SK-N-SH (cell line): ENCODE measurements at regions not wholly inside any gene's neighbourhood (a gene's known extent, or its start where the extent isn't known, plus 50 kb on each side); places are given as distances from the start of the nearest gene placed in this dataset.

ENCODE experiments used
- CTCF ChIA-PET: fragments of 300-600, 350-600 bp; formaldehyde crosslinking; extraction: SDS; loops from one replicate; lab custom pipeline; 2021; lab: Yijun Ruan, JAX
- POLR2A ChIA-PET: fragments of 350-600 bp; sonication (Branson Sonifier 250); formaldehyde crosslinking; extraction: SDS; loops from one replicate; lab custom pipeline; 2020; ENCODE audit warnings: antibody characterized with exemption, inconsistent platforms; lab: Yijun Ruan, JAX
- DNase-seq: peaks from one replicate; pipeline ENCODE4 v3.0.0; 2012
- H2AFZ ChIP-seq: fragments of 200-600 bp; sonication (generic); 2 replicates; pipeline ENCODE4 v1.8.1; 2016; ENCODE audit warnings: antibody characterized with exemption, mild to moderate bottlenecking, low read depth
- H3F3A ChIP-seq: fragments of 200-600 bp; sonication (generic); replicated peaks from 2 replicates; pipeline ENCODE3; 2016; ENCODE audit warnings: antibody characterized with exemption, mild to moderate bottlenecking; ENCODE audit not compliant: insufficient read depth
- H3K27ac ChIP-seq, 2 experiments: fragments of 200-500 bp in 1 of 2; fragments of 200-600 bp in 1 of 2; sonication (Bioruptor generic) in 1 of 2; sonication (generic), shearing (Covaris generic) in 1 of 2; 2 replicates each; pipeline versions ENCODE4 v1.5.1 to v1.6.1; 2014 to 2016; ENCODE audit warnings: low read depth in 2 of 2, inconsistent platforms in 1 of 2, low read length in 1 of 2, mild to moderate bottlenecking in 1 of 2, mixed read lengths in 1 of 2
- H3K27me3 ChIP-seq: fragments of 200-600 bp; sonication (generic), shearing (Covaris generic); 2 replicates; pipeline ENCODE4 v1.6.1; 2016; ENCODE audit warnings: mixed run types; ENCODE audit not compliant: insufficient read depth
- H3K36me3 ChIP-seq, 2 experiments: fragments of 200-500 bp in 1 of 2; fragments of 200-600 bp in 1 of 2; sonication (Bioruptor generic) in 1 of 2; sonication (generic) in 1 of 2; replicated peaks in 1 of 2; 2 replicates each; pipeline versions ENCODE3 to v1.5.1; 2014 to 2016; ENCODE audit warnings: low read length in 1 of 2, mild to moderate bottlenecking in 1 of 2; ENCODE audit not compliant: insufficient read depth in 2 of 2, control insufficient read depth in 1 of 2
- H3K4me1 ChIP-seq, 2 experiments: fragments of 200-500 bp in 1 of 2; fragments of 200-600 bp in 1 of 2; sonication (Bioruptor generic) in 1 of 2; sonication (generic), shearing (Covaris generic) in 1 of 2; 2 replicates each; pipeline versions ENCODE4 v1.5.1 to v1.6.1; 2014 to 2016; ENCODE audit warnings: low read depth in 1 of 2, low read length in 1 of 2, mixed run types in 1 of 2; ENCODE audit not compliant: insufficient read depth in 2 of 2, control insufficient read depth in 1 of 2
- H3K4me2 ChIP-seq: fragments of 200-600 bp; sonication (generic), shearing (Covaris generic); 2 replicates; pipeline ENCODE4 v1.6.1; 2017; ENCODE audit warnings: mixed run types
- H3K4me3 ChIP-seq, 2 experiments: fragments of 200-500 bp in 1 of 2; fragments of 200-600 bp in 1 of 2; sonication (Bioruptor generic) in 1 of 2; sonication (generic), shearing (Covaris generic) in 1 of 2; 2 replicates each; pipeline versions ENCODE4 v1.5.1 to v1.8.1; 2014 to 2016; ENCODE audit warnings: low read depth in 2 of 2, inconsistent platforms in 1 of 2, low read length in 1 of 2, mild to moderate bottlenecking in 1 of 2, mixed read lengths in 1 of 2, moderate library complexity in 1 of 2
- H3K79me2 ChIP-seq: fragments of 200-600 bp; sonication (generic); 2 replicates; pipeline ENCODE4 v1.8.1; 2017; ENCODE audit warnings: mild to moderate bottlenecking; ENCODE audit not compliant: insufficient read depth
- H3K9ac ChIP-seq: fragments of 200-600 bp; sonication (generic); 2 replicates; pipeline ENCODE4 v1.6.1; 2017; ENCODE audit warnings: mixed run types
- H3K9me2 ChIP-seq: fragments of 200-600 bp; sonication (generic); 2 replicates; pipeline ENCODE4 v1.6.1; 2017; ENCODE audit warnings: mixed run types
- H3K9me3 ChIP-seq: fragments of 200-600 bp; sonication (generic); 2 replicates; pipeline ENCODE4 v1.6.1; 2017; ENCODE audit warnings: mixed run types, mild to moderate bottlenecking, moderate library complexity
- H4K20me1 ChIP-seq: fragments of 200-600 bp; sonication (generic); 2 replicates; pipeline ENCODE4 v1.6.1; 2017; ENCODE audit warnings: mild to moderate bottlenecking, mixed run types; ENCODE audit not compliant: insufficient read depth
- EZH2phosphoT487 ChIP-seq: fragments of 200-600 bp; sonication (generic); IDR thresholded peaks from 2 replicates; pipeline ENCODE4 v1.6.1; 2017; ENCODE audit warnings: low read depth, mixed run types, mild to moderate bottlenecking, antibody characterized with exemption, moderate library complexity, borderline replicate concordance
- FOSL2 ChIP-seq: IDR thresholded peaks from 2 replicates; pipeline ENCODE4 v1.4.0; 2012; ENCODE audit warnings: low read depth, mild to moderate bottlenecking, moderate library complexity, borderline replicate concordance
- GABPA ChIP-seq: IDR thresholded peaks from 2 replicates; pipeline ENCODE4 v1.4.0; 2012; ENCODE audit warnings: low read depth, mild to moderate bottlenecking
- GATA2 ChIP-seq: sonication (generic); formaldehyde crosslinking; IDR thresholded peaks from 2 replicates; pipeline ENCODE4 v1.5.0; 2020; ENCODE audit warnings: mild to moderate bottlenecking, missing genetic modification reagents
- JUND ChIP-seq: IDR thresholded peaks from 2 replicates; pipeline ENCODE4 v1.4.0; 2012
- MXI1 ChIP-seq: IDR thresholded peaks from 2 replicates; pipeline ENCODE4 v1.6.1; 2012; ENCODE audit warnings: mild to moderate bottlenecking, low read depth, low read length, improper control_type of control experiment
- RAD21 ChIP-seq: IDR thresholded peaks from 2 replicates; pipeline ENCODE4 v1.6.1; 2012; ENCODE audit warnings: mild to moderate bottlenecking, low read length
- RCOR1 ChIP-seq: fragments of 150-350 bp; IDR thresholded peaks from 2 replicates; pipeline ENCODE4 v1.6.1; 2017; ENCODE audit warnings: antibody characterized with exemption, low read length
- SMC3 ChIP-seq: IDR thresholded peaks from 2 replicates; pipeline ENCODE4 v1.6.1; 2012; ENCODE audit warnings: low read depth, low read length, improper control_type of control experiment
- TAF1 ChIP-seq: IDR thresholded peaks from 2 replicates; pipeline ENCODE4 v1.6.1; 2012; ENCODE audit warnings: low read depth, mild to moderate bottlenecking, low read length, moderate library complexity, borderline replicate concordance
- TCF12 ChIP-seq: IDR thresholded peaks from 2 replicates; pipeline ENCODE4 v1.4.0; 2012
- WGBS: methylation state at CpG from one replicate; pipeline ENCODE4 v1.1.6; 2017; ENCODE audit warnings: low lambda C conversion rate; 5-methylcytosine and 5-hydroxymethylcytosine counted together
- TF ChIP-seq, protein P1 (sequence below): IDR thresholded peaks from 2 replicates; pipeline ENCODE4 v1.4.0; 2012; ENCODE audit warnings: low read depth, borderline replicate concordance
- TF ChIP-seq, protein P2 (sequence below): fragments of 200-600 bp; sonication (generic); IDR thresholded peaks from 2 replicates; pipeline ENCODE4 v1.6.1; 2017; ENCODE audit warnings: antibody characterized with exemption, mild to moderate bottlenecking, moderate library complexity

DNA sequence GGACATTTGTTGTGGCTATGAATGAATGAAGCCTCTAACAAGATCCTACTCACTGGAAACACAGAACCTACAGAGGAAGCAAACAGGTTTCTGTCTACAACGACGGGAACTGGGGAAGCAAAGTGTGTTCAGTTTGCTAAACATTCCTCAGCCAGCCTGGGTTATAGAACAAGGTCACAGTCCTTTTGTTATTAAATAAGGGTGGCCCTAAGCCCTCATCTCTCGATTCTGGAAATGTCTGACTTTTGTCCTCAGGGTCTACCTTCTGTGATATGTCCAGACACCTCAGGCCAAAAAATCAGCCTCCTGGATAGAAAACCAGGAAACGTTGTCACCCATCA, 64.6 kb upstream of the ARHGEF7 start:
- no peaks in the 10 kb centered on the region for H3K9me3 ChIP-seq
- no peak for DNase-seq
- 17% methylated on average over 4 of the region's 4 CpGs for WGBS
- no peaks in the 10 kb centered on the region for H4K20me1 ChIP-seq
- no peak overlapping the region for H3K27ac ChIP-seq
- no peaks in the 10 kb centered on the region for H3F3A ChIP-seq
- POLR2A ChIA-PET, result no interaction called here
- H3K9me2 ChIP-seq, result no peaks in the 10 kb centered on the region
- H3K4me2 ChIP-seq, result no peak overlapping the region
- H3K4me3 ChIP-seq, result no peak overlapping the region; a peak in 1 of 4 replicates
- H3K9ac ChIP-seq, result no peak overlapping the region
- no peak overlapping the region for H2AFZ ChIP-seq
- no peaks in the 10 kb centered on the region for H3K4me1 ChIP-seq
- no peaks in the 10 kb centered on the region for H3K36me3 ChIP-seq
- CTCF ChIA-PET, result no interaction called here
- no peaks in the 10 kb centered on the region for H3K79me2 ChIP-seq
- H3K27me3 ChIP-seq, result no peaks in the 10 kb centered on the region; the same call in 1 of the 2 replicates
- no peak for TF ChIP-seq EZH2phosphoT487
- TF ChIP-seq GABPA, result no peak
- no peak for TF ChIP-seq RCOR1
- TF ChIP-seq TCF12, result no peak
- no peak for TF ChIP-seq JUND

DNA sequence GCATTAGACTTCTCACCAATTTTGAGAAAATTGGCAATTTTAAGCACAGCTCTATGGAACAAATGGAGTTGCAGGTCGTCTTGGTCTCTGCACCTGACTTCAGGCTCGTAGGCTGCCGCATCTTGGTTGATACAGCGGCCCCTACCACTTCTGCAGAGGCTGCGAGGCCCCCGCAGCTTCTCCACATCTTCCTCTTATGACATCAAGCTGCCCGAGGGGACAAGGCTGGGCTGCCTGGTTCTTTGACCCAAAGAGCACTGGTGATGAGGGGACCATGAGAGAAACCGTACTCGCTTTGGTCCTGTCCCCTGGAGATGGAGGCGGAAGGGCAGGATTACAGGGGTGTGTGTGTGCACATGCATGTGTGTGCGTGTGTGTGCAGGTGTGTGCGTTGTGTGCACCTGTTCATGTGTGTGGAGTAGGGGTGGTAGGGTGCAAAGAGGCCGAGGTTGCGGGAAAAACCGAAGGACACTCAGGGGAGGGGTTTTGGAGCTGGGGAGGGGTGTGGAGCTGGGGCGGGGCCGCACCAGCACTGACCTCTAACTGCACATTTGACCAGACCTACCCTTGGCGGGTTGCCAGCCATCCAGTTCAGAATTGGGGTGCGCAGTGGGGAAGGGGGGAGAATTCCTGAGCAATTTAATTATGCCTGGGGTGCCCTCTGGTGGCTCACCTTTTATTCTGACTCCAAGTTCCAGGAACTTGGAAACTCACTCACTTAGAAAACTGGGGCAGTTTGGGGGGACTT, 65.1 kb upstream of the ARHGEF7 start:
- TF ChIP-seq TAF1, result no peak
- TF ChIP-seq TCF12, result no peak
- TF ChIP-seq, protein P1, sequence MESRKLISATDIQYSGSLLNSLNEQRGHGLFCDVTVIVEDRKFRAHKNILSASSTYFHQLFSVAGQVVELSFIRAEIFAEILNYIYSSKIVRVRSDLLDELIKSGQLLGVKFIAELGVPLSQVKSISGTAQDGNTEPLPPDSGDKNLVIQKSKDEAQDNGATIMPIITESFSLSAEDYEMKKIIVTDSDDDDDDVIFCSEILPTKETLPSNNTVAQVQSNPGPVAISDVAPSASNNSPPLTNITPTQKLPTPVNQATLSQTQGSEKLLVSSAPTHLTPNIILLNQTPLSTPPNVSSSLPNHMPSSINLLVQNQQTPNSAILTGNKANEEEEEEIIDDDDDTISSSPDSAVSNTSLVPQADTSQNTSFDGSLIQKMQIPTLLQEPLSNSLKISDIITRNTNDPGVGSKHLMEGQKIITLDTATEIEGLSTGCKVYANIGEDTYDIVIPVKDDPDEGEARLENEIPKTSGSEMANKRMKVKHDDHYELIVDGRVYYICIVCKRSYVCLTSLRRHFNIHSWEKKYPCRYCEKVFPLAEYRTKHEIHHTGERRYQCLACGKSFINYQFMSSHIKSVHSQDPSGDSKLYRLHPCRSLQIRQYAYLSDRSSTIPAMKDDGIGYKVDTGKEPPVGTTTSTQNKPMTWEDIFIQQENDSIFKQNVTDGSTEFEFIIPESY, result no peak
- no peak for TF ChIP-seq GATA2 (CRISPR knock-in tag)
- TF ChIP-seq SMC3, result peak; percentile 36
- peak; percentile 50 for TF ChIP-seq RAD21
- TF ChIP-seq RCOR1, result no peak
- no peak for TF ChIP-seq EZH2phosphoT487
- TF ChIP-seq, protein P2, sequence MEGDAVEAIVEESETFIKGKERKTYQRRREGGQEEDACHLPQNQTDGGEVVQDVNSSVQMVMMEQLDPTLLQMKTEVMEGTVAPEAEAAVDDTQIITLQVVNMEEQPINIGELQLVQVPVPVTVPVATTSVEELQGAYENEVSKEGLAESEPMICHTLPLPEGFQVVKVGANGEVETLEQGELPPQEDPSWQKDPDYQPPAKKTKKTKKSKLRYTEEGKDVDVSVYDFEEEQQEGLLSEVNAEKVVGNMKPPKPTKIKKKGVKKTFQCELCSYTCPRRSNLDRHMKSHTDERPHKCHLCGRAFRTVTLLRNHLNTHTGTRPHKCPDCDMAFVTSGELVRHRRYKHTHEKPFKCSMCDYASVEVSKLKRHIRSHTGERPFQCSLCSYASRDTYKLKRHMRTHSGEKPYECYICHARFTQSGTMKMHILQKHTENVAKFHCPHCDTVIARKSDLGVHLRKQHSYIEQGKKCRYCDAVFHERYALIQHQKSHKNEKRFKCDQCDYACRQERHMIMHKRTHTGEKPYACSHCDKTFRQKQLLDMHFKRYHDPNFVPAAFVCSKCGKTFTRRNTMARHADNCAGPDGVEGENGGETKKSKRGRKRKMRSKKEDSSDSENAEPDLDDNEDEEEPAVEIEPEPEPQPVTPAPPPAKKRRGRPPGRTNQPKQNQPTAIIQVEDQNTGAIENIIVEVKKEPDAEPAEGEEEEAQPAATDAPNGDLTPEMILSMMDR, result peak; percentile 65
- TF ChIP-seq MXI1, result no peak
- TF ChIP-seq FOSL2, result no peak
- Histone ChIP-seq H3K4me3 (no peak overlapping the region; a peak in 2 of 4 replicates), H3F3A (no peaks in the 10 kb centered on the region), H3K4me1 (no peaks in the 10 kb centered on the region), H3K27me3 (no peaks in the 10 kb centered on the region; the same call in 1 of the 2 replicates), H3K27ac (no peak overlapping the region), H3K9me3 (no peaks in the 10 kb centered on the region), H4K20me1 (no peaks in the 10 kb centered on the region), H3K9me2 (no peaks in the 10 kb centered on the region), H3K9ac (no peak overlapping the region), H3K4me2 (no peak overlapping the region), H3K79me2 (no peaks in the 10 kb centered on the region), H3K36me3 (no peaks in the 10 kb centered on the region), H2AFZ (no peak overlapping the region)
- ChIA-PET POLR2A (no interaction called here), CTCF (interaction anchor here (0.8 to 1.4 kb wide), 3 partner anchors 18 to 166 kb away, joined by 3 to 4 read pairs (median 3); partner anchors contain the start of gene ANKRD10)
- DNase-seq, result peak; percentile 32
- 48% methylated on average over 12 of the region's 19 CpGs for WGBS
